Mucosa of descending colon (tissue), 3 donors: ENCODE measurements at regions not wholly inside any gene's neighbourhood (a gene's known extent, or its start where the extent isn't known, plus 50 kb on each side); places are given as distances from the start of the nearest gene placed in this dataset.
"Not testable (repeated sequence)": the region's sequence is repeated elsewhere in the genome, so short reads cannot be mapped to it uniquely, and the experiment has no call there.

ENCODE experiments used
- ATAC-seq: fragments of 200-7000 bp; cut with Tn5 transposase; one replicate; pipeline ENCODE4 v1.9.1; 2020; ENCODE audit warnings: mild to moderate bottlenecking, moderate library complexity
- DNase-seq, 3 donors: peaks; one replicate each; pipeline ENCODE4 v3.0.0-alpha.2; 2020
- H3K36me3 ChIP-seq: fragments of 200-600 bp; one replicate; pipeline ENCODE4 v1.8.0; 2021; ENCODE audit warnings: low read depth, mild to moderate bottlenecking
- H3K4me1 ChIP-seq: fragments of 200-600 bp; one replicate; pipeline ENCODE4 v1.8.0; 2021; ENCODE audit warnings: low read depth, mild to moderate bottlenecking
- H3K4me3 ChIP-seq: fragments of 200-600 bp; one replicate; pipeline ENCODE4 v1.8.0; 2021; ENCODE audit warnings: mild to moderate bottlenecking
- H3K9me3 ChIP-seq: fragments of 200-600 bp; one replicate; pipeline ENCODE4 v1.8.0; 2021; ENCODE audit warnings: mild to moderate bottlenecking
- intact Hi-C, 2 donors: fragments of 100-400 bp; cut with DNase I in 1 of 2; cut with micrococcal nuclease in 1 of 2; formaldehyde crosslinking; loops; one replicate each; pipeline versions ENCODE4 v1.11.0 to v1.11.1; 2022; cut with DNase I, micrococcal nuclease
- TF ChIP-seq, protein P1 (sequence below): fragments of 200-600 bp; IDR thresholded peaks from one replicate; pipeline ENCODE4 v1.8.0; 2022; ENCODE audit warnings: antibody characterized with exemption, mild to moderate bottlenecking
- donor health status: DM: no; HTN: no; CAD: no; lungs with moderate emphysema.
- donor health status: DM: no; HTN: no; CAD: no.
- donor health status: DM: no; HTN: yes; CAD: no.

DNA sequence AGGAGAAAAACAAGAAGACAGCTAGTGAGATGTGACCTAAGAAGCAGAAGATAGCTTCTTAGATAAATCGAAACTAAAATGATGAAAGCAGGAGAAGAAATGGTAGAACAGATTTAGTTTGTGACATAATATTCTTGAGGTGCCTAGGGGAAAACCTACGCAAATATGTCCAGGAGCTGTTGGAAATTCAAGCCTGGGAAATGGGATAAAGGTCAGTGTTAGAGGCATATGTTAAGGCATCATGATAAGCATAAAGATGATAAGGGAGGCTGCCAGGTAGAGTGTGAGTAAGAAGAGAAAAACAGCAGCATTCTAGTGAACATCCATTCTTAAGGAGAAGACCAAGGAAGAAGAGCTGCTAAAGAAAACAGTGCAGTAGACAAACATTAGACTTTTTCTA is 109.6 kb upstream of the LGR5 start:
- Histone ChIP-seq H3K9me3 (no peaks in the 10 kb centered on the region), H3K4me1 (no peaks in the 10 kb centered on the region), H3K4me3 (no peak overlapping the region), H3K36me3 (no peaks in the 10 kb centered on the region)
- DNase-seq (no peak), ATAC-seq (no peak)
- intact Hi-C loops = no loop called here
- TF ChIP-seq, protein P1, sequence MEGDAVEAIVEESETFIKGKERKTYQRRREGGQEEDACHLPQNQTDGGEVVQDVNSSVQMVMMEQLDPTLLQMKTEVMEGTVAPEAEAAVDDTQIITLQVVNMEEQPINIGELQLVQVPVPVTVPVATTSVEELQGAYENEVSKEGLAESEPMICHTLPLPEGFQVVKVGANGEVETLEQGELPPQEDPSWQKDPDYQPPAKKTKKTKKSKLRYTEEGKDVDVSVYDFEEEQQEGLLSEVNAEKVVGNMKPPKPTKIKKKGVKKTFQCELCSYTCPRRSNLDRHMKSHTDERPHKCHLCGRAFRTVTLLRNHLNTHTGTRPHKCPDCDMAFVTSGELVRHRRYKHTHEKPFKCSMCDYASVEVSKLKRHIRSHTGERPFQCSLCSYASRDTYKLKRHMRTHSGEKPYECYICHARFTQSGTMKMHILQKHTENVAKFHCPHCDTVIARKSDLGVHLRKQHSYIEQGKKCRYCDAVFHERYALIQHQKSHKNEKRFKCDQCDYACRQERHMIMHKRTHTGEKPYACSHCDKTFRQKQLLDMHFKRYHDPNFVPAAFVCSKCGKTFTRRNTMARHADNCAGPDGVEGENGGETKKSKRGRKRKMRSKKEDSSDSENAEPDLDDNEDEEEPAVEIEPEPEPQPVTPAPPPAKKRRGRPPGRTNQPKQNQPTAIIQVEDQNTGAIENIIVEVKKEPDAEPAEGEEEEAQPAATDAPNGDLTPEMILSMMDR = no peak

DNA sequence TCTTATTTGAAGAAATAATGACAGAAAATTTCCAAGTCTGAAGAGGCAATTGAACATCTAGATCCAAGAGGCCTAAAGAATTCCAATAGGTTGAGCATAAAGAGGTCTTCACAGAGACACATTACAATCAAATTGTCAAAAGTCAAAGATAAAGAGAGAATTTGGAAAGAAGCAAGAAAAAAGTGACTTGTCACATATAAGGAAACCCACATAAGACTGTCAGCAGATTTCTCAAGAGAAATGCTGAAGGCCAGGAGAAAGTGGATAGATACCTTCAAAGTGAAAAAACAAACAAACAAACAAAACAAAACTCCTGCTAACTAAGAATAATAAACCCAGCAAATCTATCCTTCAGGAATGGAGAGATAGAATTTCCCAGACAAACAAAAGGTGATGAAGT is 118.1 kb upstream of the LGR5 start:
- Histone ChIP-seq H3K4me1 (no peaks in the 10 kb centered on the region), H3K4me3 (no peak overlapping the region), H3K36me3 (no peaks in the 10 kb centered on the region), H3K9me3 (peaks cover 18% of the 10 kb centered on the region)
- no peak for ATAC-seq
- intact Hi-C loops = no loop called here
- DNase-seq = no peak
- TF ChIP-seq, protein P1 = no peak

DNA sequence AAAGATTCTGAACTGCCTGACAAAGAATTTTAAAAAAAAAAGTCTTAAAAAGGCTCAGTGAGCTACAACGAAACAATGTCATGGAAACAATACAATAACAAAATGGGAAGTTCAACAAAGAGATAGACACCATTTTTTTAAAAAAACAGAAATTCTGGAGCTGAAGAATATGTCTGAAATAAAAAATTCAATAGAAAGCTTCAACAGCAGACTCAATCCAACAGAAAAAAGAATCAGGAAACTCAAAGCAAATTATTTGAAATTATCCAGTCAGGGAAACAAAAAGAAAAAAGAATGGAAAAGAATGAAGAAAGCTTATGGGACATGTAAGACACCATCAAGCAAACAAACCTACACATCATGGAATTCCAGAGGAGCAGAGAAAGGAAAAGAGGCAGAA is 118.5 kb upstream of the LGR5 start:
- TF ChIP-seq, protein P1 = no peak
- intact Hi-C loops = no loop called here
- H3K36me3 ChIP-seq = no peaks in the 10 kb centered on the region
- no peaks in the 10 kb centered on the region for H3K4me1 ChIP-seq
- DNase-seq (no peak), ATAC-seq (no peak)
- H3K9me3 ChIP-seq = peaks cover 18% of the 10 kb centered on the region
- no peak overlapping the region for H3K4me3 ChIP-seq

DNA sequence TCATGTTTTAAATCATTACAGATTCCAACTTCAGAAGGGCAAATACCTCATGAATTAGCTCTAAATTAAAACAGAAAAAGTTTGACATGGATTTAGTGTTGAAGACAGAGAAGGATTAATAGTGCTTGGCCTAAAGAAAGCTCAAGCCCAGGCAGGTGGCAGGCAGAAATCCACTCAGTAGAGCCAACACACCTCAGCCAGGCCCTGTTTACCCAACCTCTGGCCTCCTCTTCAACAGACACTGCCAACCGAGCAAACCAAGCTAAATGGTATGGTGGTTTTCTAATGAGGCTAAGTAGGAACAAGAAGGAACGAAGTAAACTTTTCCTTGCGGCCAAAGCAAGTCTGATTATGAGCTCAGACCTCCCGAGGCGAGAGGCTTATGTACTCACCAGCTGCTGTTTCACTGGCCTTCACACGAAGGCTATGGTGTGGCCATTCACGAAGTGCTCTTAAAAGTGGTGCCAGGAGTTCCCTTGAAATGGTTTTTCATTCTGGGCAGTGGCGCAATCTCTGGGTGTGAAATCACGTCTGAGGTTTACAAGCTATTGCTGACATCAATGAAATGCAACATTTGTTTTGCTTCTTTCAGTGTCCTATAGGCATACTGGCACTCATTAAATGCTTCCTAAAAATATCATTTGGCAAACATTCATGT is 124.1 kb upstream of the LGR5 start:
- no peaks in the 10 kb centered on the region for H3K4me1 ChIP-seq
- DNase-seq (no peak), ATAC-seq (no peak)
- TF ChIP-seq, protein P1 = no peak
- H3K4me3 ChIP-seq = no peak overlapping the region
- intact Hi-C loops = no loop called here
- no peaks in the 10 kb centered on the region for H3K36me3 ChIP-seq
- peaks cover 3% of the 10 kb centered on the region for H3K9me3 ChIP-seq

DNA sequence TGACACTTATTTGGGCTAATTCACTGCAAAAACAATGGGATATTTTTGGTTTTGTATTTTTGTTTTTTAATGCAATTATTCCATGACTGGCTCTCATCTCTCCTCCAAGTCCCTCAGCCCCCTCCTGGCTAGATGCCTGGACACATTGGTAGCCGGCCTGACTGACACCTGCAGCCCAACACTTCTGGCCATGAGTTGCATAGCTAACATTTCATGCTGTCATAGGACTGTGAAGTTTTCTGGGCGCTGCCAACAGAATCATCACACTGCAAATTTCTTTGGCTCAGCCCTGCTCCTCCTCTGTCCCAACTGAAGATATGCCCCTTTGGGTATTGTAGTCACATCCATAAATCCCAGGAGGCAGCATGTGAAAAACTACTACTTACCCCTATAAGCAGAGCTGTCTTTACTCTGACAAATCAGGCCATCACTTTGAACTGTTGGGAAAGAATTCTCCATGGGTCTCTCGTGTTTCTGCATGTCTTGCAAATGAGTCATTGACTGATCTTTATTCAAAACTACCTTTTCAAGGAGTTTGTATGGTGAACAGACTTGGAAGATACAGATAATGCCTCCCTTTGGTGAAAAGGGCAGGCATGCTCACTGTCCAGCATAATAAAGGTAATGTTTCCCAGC is 126.7 kb upstream of the LGR5 start:
- Histone ChIP-seq H3K36me3 (no peaks in the 10 kb centered on the region), H3K4me1 (no peaks in the 10 kb centered on the region), H3K4me3 (no peak overlapping the region), H3K9me3 (no peaks in the 10 kb centered on the region)
- DNase-seq (no peak), ATAC-seq (no peak)
- intact Hi-C loops = no loop called here
- TF ChIP-seq, protein P1 = no peak

DNA sequence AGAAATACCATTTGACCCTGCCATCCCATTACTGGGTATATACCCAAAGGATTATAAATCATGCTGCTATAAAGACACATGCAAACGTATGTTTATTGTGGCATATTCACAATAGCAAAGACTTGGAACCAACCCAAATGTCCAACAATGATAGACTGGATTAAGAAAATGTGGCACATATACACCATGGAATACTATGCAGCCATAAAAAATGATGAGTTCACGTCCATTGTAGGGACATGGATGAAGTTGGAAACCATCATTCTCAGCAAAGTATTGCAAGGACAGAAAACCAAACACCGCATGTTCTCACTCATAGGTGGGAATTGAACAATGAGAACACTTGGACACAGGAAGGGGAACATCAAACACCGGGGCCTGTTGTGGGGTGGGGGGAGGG is 128.0 kb upstream of the LGR5 start:
- intact Hi-C loops, ATAC-seq: not testable (repeated sequence)

More for the DNA sequence above, 128.0 kb upstream of the LGR5 start:
- not testable (repeated sequence) for H3K36me3 ChIP-seq, H3K4me1 ChIP-seq, H3K4me3 ChIP-seq, DNase-seq, H3K9me3 ChIP-seq
